Thyroid gland (tissue), 4 donors: ENCODE measurements at regions not wholly inside any gene's neighbourhood (a gene's known extent, or its start where the extent isn't known, plus 50 kb on each side); places are given as distances from the start of the nearest gene placed in this dataset.

Experiments
- CTCF ChIP-seq, 6 experiments: fragments of 200-600 bp in 3 of 6; fragments of 450-650 bp in 3 of 6; sonication (generic) in 3 of 6; IDR thresholded peaks; one replicate each; pipeline ENCODE4 v1.5.1; 2016 to 2019; ENCODE audit warnings: antibody characterized with exemption in 6 of 6, mild to moderate bottlenecking in 2 of 6, inconsistent platforms in 1 of 6, moderate library complexity in 1 of 6
- POLR2A ChIP-seq, 2 donors: fragments of 450-650 bp; IDR thresholded peaks; one replicate each; pipeline ENCODE4 v1.6.1; 2017; ENCODE audit warnings: antibody characterized with exemption in 2 of 2, mild to moderate bottlenecking in 2 of 2, moderate library complexity in 1 of 2

DNA sequence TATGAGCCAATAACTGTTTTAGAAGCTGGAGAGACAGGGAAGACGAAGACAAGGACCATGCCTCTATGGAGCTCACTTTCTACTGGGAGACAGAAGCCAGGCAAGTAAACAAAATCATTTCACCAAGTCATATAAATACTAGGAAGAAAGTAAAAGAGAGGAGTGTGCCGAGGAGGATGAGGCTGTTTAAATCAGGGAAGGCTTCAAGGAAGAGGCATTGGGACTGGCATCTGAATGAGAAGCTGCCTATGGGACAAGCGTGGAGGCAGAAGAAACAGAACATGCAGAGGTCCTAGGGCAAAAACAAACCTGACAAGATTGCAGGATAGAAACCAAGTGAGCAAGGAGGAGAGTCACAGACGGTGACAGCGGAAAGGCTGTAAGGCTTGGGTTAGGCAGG, 68.1 kb upstream of the CPLX2 start:
- no peak for TF ChIP-seq CTCF (IDR thresholded peaks at IDR 0.05)
- no peak for TF ChIP-seq POLR2A (IDR thresholded peaks at IDR 0.05)
